ENCODE measurements at regions not wholly inside any gene's neighbourhood (a gene's known extent, or its start where the extent isn't known, plus 50 kb on each side); places are given as distances from the start of the nearest gene placed in this dataset.

DNA sequence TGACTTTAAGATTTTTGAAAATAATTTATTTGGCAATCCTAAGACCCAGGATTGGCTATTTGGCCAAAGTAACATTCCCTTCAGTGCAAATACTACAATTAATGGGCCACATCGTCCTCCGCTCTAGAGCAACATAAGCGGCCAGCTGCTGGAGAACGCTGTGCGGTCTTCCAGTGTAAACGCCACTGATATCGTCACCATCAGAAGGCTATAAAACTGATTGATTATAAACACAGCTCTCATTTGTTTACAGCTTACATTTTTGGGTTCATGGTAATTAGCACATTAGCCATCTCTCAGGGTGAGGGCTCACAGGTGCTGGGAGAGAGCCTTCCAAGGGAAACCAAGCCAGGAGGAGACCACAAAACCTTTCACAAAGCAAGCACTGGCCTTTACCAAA lies 130.1 kb upstream of the BMP4 start:
- no peak overlapping the region for H3K4me3 ChIP-seq (ENCODE audit: low read depth, low read length)
- DNase-seq (ENCODE audit: low read depth): no peak
- TF ChIP-seq, protein P1, sequence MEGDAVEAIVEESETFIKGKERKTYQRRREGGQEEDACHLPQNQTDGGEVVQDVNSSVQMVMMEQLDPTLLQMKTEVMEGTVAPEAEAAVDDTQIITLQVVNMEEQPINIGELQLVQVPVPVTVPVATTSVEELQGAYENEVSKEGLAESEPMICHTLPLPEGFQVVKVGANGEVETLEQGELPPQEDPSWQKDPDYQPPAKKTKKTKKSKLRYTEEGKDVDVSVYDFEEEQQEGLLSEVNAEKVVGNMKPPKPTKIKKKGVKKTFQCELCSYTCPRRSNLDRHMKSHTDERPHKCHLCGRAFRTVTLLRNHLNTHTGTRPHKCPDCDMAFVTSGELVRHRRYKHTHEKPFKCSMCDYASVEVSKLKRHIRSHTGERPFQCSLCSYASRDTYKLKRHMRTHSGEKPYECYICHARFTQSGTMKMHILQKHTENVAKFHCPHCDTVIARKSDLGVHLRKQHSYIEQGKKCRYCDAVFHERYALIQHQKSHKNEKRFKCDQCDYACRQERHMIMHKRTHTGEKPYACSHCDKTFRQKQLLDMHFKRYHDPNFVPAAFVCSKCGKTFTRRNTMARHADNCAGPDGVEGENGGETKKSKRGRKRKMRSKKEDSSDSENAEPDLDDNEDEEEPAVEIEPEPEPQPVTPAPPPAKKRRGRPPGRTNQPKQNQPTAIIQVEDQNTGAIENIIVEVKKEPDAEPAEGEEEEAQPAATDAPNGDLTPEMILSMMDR (IDR thresholded peaks at IDR 0.05; ENCODE audit: low read depth, low read length, missing control alignments): no peak
- in situ Hi-C loops (cut with HindIII; ENCODE audit: low sequenced_read_pairs): no loop called here

DNA sequence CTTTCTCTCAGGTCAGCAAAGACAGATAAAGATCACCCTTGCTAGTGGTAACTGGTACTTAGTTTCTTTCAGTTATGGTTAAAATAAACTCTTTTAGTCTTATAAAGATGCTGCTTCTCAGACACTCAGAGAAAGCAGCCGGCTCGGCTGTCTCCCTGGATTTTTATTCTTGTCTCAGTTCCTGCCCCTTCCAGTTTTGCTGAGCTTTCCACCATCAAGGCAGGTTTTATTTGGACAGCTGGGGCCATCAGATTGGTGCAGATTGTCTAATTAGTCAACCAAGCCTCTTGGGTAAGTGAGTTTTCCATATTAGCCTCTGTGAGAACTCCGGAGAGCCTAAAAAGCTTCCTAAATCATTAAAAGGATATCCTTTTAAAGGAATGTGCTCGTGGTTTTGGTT lies 130.8 kb upstream of the BMP4 start:
- H3K4me3 ChIP-seq (ENCODE audit: low read depth, low read length): no peak overlapping the region
- TF ChIP-seq, protein P1 (IDR thresholded peaks at IDR 0.05; ENCODE audit: low read depth, low read length, missing control alignments): no peak
- in situ Hi-C loops (cut with HindIII; ENCODE audit: low sequenced_read_pairs): no loop called here
- no peak for DNase-seq (ENCODE audit: low read depth)

DNA sequence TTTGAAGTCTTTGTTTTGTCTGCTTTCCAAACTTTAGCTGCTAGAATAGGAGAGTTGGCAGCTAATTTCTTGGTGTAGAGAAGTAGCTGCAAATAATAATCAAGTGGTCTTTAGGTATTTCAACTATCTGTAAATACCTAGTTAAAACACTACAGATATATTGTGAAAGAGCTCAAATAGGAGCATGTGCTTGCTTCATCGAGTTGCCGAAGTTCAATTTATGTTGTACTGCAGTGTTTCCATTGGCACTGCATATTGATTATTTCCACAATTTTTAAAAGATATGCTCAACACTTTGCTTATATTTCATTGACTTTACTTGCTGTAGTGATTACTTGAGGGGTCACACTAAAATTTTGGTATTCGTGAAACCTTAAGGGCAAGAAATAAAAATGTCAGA lies 131.6 kb upstream of the BMP4 start:
- in situ Hi-C loops (cut with HindIII; ENCODE audit: low sequenced_read_pairs): no loop called here
- H3K4me3 ChIP-seq (ENCODE audit: low read depth, low read length): no peak overlapping the region
- TF ChIP-seq, protein P1 (IDR thresholded peaks at IDR 0.05; ENCODE audit: low read depth, low read length, missing control alignments): no peak
- no peak for DNase-seq (ENCODE audit: low read depth)

DNA sequence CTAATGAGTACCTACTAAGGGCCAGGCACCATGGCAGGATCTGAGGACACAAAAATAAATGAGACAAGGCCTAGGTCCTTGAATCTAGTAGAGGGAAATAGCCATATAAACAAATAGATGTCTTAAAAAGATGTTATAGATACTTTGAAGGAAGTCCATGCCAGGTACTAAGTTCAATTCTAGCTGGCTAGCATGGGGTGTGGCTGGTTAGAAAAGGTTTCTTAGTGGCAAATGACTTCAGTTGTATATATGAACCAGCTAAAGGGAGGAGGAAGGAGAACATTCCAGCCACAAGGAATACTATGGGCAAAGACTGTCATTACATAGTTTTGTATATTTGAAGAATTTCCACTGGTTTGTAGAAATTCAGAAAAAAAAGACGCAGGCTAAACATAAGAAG lies 133.6 kb upstream of the BMP4 start:
- DNase-seq (ENCODE audit: low read depth): no peak
- in situ Hi-C loops (cut with HindIII; ENCODE audit: low sequenced_read_pairs): no loop called here
- TF ChIP-seq, protein P1 (IDR thresholded peaks at IDR 0.05; ENCODE audit: low read depth, low read length, missing control alignments): no peak
- no peak overlapping the region for H3K4me3 ChIP-seq (ENCODE audit: low read depth, low read length)

DNA sequence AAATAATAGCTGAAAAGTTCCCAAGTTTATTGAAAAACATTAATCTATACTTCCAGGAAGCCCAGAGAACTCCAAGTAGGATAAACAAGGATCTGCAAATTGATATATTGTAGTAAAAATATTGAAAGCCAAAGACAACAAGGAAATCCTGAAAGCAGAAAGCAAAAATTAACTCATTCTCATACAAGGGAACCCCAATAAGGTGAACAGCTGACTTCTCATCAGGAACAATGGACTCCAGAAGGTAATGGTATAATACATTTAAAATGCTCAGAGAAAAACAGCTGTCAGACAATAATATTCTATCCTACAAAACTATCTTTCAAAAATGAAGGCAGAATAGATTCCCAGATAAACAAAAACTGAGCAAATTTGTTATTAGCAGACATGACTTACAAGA lies 138.1 kb upstream of the BMP4 start:
- DNase-seq (ENCODE audit: low read depth): no peak
- in situ Hi-C loops (cut with HindIII; ENCODE audit: low sequenced_read_pairs): no loop called here
- TF ChIP-seq, protein P1 (IDR thresholded peaks at IDR 0.05; ENCODE audit: low read depth, low read length, missing control alignments): no peak
- H3K4me3 ChIP-seq (ENCODE audit: low read depth, low read length): no peak overlapping the region

DNA sequence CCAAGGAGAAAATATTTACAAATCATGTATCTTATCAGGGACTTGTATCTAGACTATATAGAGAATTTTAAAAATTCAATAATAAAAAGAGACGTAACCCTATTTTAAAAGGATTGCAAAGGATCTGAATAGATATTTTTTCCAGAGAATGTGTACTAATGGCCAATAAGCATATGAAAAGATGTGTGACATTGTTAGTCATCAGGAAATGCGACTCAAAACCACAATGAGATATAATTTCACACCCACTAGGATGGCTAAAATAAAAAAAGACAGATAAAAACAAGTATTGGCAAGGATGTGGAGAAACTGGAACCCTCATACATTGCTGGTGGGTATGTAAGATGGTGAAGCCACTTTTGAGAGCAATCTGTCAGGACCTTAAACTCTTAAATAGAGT lies 141.9 kb upstream of the BMP4 start:
- TF ChIP-seq, protein P1 (IDR thresholded peaks at IDR 0.05; ENCODE audit: low read depth, low read length, missing control alignments): no peak
- no peak overlapping the region for H3K4me3 ChIP-seq (ENCODE audit: low read depth, low read length)
- DNase-seq (ENCODE audit: low read depth): no peak
- in situ Hi-C loops (cut with HindIII; ENCODE audit: low sequenced_read_pairs): no loop called here

DNA sequence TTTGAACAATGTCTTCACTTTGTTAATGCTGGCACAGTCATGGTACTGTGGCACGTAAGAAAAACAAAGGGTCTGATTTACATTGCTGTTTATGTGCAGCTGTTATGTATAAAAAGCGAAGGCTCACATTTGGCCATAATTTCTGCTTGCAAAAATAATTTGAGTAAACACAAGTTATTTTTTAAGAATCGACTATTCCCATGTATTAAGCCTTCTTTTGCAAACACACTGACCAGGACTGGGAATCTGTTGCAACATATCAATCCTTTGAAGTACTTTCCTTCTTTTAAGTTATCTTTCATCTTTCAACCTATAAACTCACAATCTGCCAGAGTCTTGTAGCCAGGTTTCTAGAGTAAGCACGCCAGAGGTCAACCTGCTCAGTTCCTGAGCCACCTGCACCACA lies 145.4 kb upstream of the BMP4 start:
- in situ Hi-C loops (cut with HindIII; ENCODE audit: low sequenced_read_pairs): no loop called here
- TF ChIP-seq, protein P1 (IDR thresholded peaks at IDR 0.05; ENCODE audit: low read depth, low read length, missing control alignments): no peak
- no peak for DNase-seq (ENCODE audit: low read depth)
- no peak overlapping the region for H3K4me3 ChIP-seq (ENCODE audit: low read depth, low read length)

Measured in astrocyte of the cerebellum (primary cell).